Kidney (tissue), 13 donors: ENCODE measurements at regions not wholly inside any gene's neighbourhood (a gene's known extent, or its start where the extent isn't known, plus 50 kb on each side); places are given as distances from the start of the nearest gene placed in this dataset.
"Not testable (repeated sequence)": the region's sequence is repeated elsewhere in the genome, so short reads cannot be mapped to it uniquely, and the experiment has no call there.

Experiments used
- DNase-seq, 5 donors: peaks; one replicate each; pipeline ENCODE4 v3.0.0-alpha.2; 2013 to 2020
- FAIRE-seq: peaks from 2 replicates; lab custom pipeline; 2012; peaks lifted over from hg19 to GRCh38; lab: Jason Lieb, UNC
- H3K27ac ChIP-seq, 2 donors: one replicate each; pipeline ENCODE4 v1.7.0; 2013; ENCODE audit warnings: low read depth in 2 of 2, low read length in 2 of 2, inconsistent platforms in 1 of 2
- H3K27me3 ChIP-seq: one replicate; pipeline ENCODE4 v1.7.1; 2013; ENCODE audit warnings: low read length, inconsistent platforms; ENCODE audit not compliant: control insufficient read depth, insufficient read depth
- H3K36me3 ChIP-seq, 3 donors: one replicate each; pipeline versions ENCODE4 v1.7.0 to v1.7.1; 2013; ENCODE audit warnings: low read length in 3 of 3, control low read depth in 1 of 3, inconsistent platforms in 1 of 3; ENCODE audit not compliant: insufficient read depth in 3 of 3, control insufficient read depth in 2 of 3
- H3K4me1 ChIP-seq, 3 donors: one replicate each; pipeline versions ENCODE4 v1.7.0 to v1.7.1; 2013; ENCODE audit warnings: low read length in 3 of 3, inconsistent platforms in 1 of 3, low read depth in 1 of 3; ENCODE audit not compliant: control insufficient read depth in 2 of 3, insufficient read depth in 2 of 3
- H3K4me3 ChIP-seq, 3 donors: one replicate each; pipeline versions ENCODE4 v1.7.0 to v1.8.1; 2013; ENCODE audit warnings: low read length in 3 of 3, control low read depth in 1 of 3, inconsistent platforms in 1 of 3
- H3K9ac ChIP-seq, 3 donors: one replicate each; pipeline versions ENCODE4 v1.7.0 to v1.7.1; 2013; ENCODE audit warnings: low read length in 3 of 3, control low read depth in 1 of 3, inconsistent platforms in 1 of 3
- H3K9me3 ChIP-seq, 3 donors: one replicate each; pipeline versions ENCODE4 v1.7.0 to v1.7.1; 2013; ENCODE audit warnings: low read length in 3 of 3, control low read depth in 1 of 3, inconsistent platforms in 1 of 3; ENCODE audit not compliant: control insufficient read depth in 2 of 3, insufficient read depth in 1 of 3
- CTCF ChIP-seq: IDR thresholded peaks from 3 replicates; pipeline ENCODE4 v1.5.1; 2012; ENCODE audit warnings: mild to moderate bottlenecking, moderate library complexity, borderline replicate concordance; ENCODE audit not compliant: insufficient read depth; ENCODE audit errors: extremely low read depth
- intact Hi-C: fragments of 100-400 bp; cut with DNase I; formaldehyde crosslinking; loops from one replicate; pipeline ENCODE4 v1.11.1; 2022
- donor health status: control.
- donor health status: control.
- donor health status: control.
- donor health status: control.
- donor health status: control.
- donor health status: DM: yes; HTN: yes; CAD: no.
- donor health status: Normal renal cell carcinoma (clear cell type).

- TF ChIP-seq CTCF, result no peak
- Histone ChIP-seq H3K4me1 (peaks cover 0 to 2% (median 0%) of the 10 kb centered on the region in 3 donors), H3K36me3 (no peaks in the 10 kb centered on the region), H3K9me3 (no peaks in the 10 kb centered on the region), H3K27ac (no peak overlapping the region), H3K9ac (no peak overlapping the region), H3K4me3 (no peak overlapping the region), H3K27me3 (no peaks in the 10 kb centered on the region)
- intact Hi-C loops, result no loop called here
- no peak for DNase-seq
- no peak for FAIRE-seq
Measured at GRCh38 chr1:93757256-93758036, 75.8 kb upstream of the BCAR3 start.

DNA sequence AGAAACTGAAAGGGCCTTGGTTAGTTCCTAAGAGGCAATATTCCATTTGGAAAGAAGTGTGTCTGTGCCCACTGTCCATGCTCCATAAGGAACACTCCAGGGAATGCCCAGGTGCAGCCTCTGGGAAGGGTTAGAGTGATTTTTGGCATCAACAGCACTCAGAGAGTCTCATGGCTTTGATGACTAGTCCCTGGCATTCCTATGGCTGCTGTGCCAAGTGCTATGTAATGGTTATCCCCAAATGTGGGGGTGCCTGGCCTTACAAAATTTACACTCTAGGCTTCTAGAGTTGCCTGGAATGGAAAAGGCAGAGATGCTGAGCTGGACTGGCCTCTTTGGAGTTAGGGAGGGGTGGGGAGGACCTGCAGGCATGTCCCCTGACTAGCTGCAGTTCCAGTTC lies 75.0 kb upstream of the BCAR3 start:
- no peak overlapping the region for H3K9ac ChIP-seq
- no peak overlapping the region for H3K4me3 ChIP-seq
- H3K9me3 ChIP-seq, result no peaks in the 10 kb centered on the region
- no peaks in the 10 kb centered on the region for H3K36me3 ChIP-seq
- no peak for TF ChIP-seq CTCF
- no peaks in the 10 kb centered on the region for H3K27me3 ChIP-seq
- FAIRE-seq (no peak), DNase-seq (no peak)
- H3K4me1 ChIP-seq, result peaks cover 0 to 6% (median under 1%) of the 10 kb centered on the region in 3 donors
- no peak overlapping the region for H3K27ac ChIP-seq
- intact Hi-C loops, result no loop called here

DNA sequence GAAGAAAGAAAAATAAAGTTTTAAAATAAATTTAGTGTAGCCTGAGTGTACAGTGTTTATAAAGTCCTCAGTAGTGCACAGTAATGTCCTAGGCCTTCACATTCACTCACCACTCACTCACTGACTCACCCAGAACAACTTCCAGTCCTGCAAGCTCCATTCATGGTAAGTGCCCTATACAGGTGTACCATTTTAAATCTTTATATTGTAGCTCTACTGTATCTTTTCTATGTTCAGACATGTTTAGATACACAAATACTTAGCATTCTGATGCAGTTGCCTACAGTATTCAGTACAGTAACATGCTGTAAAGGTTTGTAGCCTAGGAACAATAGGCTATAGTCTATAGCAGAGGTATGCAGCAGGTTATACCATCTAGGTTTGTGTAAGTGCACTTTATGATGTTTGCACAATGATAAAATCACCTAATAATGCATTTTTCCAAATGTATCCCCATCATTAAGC lies 73.6 kb upstream of the BCAR3 start:
- H3K36me3 ChIP-seq, H3K27me3 ChIP-seq, intact Hi-C loops, FAIRE-seq, H3K9ac ChIP-seq, H3K4me3 ChIP-seq, DNase-seq, H3K27ac ChIP-seq, H3K9me3 ChIP-seq: not testable (repeated sequence)
- H3K4me1 ChIP-seq, result peaks cover 0 to 12% (median 10%) of the 10 kb centered on the region in 3 donors

DNA sequence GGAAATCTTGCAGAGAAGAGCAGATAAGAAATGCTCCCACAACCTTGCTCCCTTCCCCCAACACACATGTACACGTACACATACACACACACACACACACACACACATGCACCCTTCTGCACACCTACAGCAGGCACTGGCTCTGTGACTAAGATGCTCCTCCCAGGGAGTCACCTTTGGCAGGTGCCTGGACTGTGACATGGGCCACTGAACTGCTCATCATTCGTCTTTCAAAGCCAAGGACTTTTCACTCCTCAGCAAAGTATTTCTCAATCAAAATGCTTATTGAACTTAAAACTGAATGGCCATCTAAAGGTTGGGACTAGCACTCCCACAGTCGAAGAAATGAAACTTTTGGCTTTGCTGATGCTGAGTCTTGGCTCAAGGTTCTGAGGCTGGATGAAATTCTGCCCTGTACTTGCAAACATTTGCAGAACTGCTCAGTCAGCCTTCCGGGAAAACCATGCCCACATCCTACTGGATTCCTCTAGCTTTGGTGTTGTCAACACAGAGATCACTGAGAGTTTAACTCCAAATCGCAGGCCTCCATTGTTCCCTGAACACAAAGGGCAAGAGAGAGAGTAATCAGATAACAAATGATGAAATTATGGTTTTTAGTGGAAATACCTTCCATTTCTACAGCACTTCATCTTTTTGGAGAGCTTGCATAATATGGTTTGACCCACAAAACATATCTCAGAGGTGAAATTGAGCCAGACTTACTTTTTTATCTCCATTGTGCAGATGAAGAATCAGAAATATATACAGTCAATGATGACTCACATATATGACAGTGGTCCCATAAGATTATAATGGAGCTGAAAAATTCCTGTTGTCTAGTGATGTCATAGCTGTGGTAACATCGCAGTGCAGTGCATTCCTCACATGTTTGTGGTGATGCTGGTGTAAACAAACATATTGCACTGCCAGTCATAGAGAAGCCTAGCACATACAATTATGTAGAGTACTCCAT lies 72.4 kb upstream of the BCAR3 start:
- H3K27ac ChIP-seq, result no peak overlapping the region
- H3K27me3 ChIP-seq, result no peaks in the 10 kb centered on the region
- FAIRE-seq, result no peak
- H3K9me3 ChIP-seq, result no peaks in the 10 kb centered on the region
- H3K9ac ChIP-seq, result no peak overlapping the region
- DNase-seq, result no peak
- peaks cover 0 to 12% (median 10%) of the 10 kb centered on the region in 3 donors for H3K4me1 ChIP-seq
- intact Hi-C loops, result no loop called here
- no peak for TF ChIP-seq CTCF
- H3K4me3 ChIP-seq, result no peak overlapping the region
- no peaks in the 10 kb centered on the region for H3K36me3 ChIP-seq
